ENCODE measurements at regions not wholly inside any gene's neighbourhood (a gene's known extent, or its start where the extent isn't known, plus 50 kb on each side); places are given as distances from the start of the nearest gene placed in this dataset.

- DNase-seq: no peak
Measured at GRCh38 chr16:27720731-27721530, 171.0 kb downstream of the KATNIP start.

DNA sequence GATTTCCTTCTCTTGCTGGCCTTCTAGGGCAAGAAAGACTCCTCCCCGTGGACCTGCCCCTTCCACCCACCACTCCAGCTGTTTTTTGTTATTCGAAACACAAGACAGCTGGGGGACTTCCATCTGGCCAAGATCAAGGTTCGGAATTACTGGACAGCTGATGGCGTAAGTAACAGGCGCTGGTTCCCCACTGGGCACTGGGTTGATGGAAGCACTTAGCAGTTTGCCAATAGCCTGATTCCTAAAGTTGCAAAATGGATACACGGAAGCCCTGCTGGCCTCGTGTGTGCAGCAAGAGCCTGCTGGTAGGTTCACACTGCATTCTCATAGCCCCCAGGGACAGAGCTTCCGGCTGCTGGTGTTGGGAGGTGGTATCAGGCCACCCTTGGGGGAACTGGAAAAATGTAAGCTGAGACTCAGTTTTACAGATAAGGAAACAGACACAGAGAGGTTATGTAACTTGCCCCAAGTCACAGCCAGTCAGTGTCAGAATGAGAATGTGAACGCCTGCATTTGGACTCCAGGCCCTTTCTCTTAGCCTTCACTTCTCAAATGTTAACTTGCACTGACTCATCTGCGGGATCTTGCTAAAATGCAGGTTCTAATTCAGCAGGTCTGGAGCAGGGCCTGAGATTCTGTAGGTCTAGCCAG lies 171.7 kb downstream of the KATNIP start:
- DNase-seq: no peak

- no peak for DNase-seq
Measured at GRCh38 chr16:27722207-27722606, 172.3 kb downstream of the KATNIP start.

DNA sequence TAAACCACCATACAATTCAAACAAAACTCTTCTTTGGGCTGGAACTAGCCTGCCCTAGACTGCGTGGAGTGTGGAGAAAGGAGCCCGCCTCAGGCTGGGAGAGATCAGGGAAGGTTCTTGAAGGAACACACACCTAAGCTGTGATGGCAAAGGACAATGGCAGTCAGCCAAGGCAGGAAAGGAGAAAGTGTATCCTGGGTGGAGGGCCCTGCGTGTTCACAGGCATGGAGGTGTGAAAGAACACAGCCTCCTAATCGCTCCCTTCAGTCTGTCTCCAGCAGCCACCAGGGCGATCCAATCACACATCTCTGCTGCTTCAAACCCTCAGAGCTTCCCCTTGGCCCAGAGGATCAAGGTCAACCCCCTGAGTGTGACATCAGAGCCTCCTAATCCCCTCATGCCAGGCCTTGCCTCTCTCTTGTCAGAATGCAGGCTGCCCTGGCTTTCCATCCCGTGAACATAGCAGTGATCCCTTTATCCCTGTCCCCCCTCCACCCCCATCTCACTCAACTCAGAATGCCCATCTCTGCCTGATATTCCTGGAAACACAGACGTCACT lies 173.0 kb downstream of the KATNIP start:
- no peak for DNase-seq

DNA sequence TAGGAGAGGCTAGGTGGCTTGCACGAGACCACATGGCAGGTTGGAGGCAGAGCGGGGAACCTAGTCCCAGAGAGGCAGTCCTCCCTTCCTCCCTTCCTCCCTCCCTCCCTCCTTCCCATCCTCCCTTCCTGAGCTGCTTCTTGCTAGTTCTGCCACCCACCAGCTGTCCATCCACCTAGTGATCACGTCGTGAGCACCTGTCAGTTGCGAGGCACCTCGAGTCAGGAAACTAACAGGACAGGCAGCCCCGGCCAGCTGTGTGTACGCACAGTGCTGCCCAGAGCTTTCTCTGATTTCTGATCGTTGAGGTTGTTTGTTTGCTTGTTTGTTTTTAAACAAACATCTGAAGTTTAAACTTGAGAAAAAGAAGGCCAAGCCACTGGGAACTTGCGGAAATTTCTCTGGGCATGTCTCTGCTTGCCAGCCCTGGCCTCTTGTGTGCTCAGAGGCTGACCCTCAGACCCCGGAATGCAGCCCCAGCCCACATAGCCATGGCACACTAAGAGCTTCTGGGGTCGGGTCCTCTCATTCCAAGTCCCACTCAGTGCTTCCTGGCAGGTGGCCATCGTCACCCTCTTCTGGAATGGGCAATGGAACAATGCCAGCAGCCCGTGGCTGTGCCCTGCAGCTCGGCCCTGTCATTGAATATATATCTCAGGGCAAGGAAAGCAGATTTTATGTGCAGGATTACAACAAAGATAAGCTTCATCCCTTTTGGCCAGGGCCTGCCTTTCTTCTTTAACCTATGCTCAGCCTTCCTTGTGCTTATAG lies 174.0 kb downstream of the KATNIP start:
- no peak for DNase-seq

DNA sequence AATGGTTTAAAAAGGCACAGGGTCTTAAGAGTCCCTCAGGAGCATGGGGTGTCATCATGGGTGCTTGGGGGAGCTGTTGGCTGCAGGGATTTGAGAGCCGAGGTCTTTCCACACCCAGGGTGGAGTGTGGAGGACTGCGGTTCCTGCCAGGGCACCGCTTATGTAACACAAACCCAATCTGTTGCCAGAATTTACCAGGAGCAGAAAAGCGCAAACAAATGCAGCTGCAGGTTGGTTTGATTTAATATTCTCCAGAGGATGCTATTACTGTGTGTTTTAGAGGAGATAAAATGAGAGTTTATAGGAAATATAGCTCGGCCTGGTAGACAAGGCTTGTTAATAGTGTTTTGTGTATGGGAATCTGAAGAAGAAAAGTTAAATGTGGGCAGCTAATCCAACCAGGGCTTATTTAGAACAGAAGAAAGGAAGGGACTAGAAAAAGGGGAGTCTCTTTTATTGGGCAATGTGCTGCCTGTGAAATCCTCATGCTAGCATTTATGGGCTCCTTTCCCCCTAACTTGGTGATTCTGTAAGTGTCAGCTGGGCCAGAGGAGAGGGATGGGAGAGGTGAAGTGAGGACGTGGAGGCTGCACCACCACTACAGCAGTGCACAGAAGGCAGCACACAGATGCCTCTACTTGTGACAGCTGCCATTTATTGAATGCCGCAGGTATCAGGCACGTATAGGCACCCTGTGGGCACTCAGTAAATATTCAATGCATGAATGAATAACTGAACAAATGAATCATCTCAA lies 174.7 kb downstream of the KATNIP start:
- no peak for DNase-seq

DNA sequence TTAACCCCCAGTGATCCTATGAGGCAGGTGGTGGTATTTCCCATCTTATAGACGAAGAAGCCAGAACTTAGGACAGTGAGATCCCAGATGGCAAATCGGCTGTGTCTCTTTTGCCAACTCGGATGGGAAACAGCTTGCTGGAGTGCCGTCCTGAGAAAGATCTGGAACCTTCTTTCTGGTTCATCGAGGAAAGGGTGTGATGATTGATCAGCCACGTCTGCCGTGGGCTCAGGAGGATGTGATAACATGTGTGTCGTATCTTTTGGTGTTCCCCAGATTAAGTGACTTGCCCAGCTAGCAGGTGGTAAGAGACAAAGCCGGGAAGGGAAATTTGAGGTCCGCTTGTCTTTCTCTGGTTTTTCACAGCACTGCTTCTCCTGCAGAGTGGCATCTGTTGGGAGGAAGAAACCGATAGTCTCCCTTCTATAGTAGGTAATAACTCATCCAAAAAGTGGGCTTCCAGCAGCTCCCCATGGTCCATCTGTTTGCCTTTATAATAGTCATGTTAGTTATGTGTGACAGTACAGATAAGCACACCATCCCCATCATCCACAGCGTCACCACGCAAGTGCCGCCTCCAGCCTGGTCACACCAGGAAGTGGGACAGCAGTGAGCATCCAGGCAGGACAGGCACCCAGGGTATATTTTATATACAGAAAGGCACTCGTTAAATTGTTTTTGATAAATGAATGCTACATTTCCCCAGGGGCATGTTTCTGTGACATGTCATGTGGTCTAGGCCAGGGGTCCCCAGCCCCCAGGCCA lies 175.5 kb downstream of the KATNIP start:
- no peak for DNase-seq

DNA sequence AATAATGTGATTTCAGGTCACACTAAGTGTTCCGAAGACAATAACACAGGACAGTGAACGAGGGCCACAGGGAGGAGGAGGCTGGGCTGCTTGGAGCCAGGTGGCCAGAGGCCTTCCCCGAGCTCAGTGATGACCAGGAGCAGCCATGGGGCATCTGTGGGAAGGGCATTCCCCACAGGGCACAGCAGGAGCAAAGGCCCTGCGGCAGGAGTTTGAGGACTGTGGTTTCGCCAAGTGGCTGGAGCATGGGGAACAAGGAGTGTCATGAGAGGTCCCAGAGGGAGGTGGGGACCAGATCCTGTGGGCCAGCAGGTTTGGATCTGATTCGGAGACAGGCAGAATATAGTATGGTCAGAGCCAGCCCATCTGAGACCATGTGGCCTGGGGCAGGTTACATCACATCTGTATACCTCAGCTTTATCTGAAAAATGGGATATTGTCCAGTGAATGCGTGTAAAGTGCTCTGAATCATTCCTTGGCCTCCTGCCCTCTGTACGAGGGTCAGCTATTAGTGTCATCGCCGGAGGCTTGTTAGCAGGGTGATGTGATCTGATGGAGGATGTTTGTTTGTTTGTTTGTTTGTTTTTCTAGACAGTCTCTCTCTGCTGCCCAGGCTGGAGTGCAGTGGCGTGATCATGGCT lies 176.8 kb downstream of the KATNIP start:
- DNase-seq: no peak

DNA sequence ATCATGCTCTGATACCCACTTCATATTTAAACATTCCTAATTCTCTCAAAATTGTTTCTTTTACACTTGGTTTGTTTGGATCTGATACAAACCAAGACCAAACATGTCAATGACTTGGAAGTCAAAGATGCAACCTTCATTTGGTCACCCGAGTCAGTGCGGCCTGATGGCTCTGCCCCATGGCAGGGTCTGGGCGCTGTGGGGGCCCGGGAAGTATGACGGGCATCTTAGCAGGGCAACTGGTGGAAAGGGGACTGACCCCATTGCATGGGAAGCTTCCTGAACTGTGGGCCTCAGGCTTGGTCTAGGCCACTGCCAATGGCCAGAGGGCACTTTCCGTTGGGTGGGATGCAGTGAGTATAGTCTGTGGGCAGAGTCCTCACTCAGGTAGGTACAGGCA lies 178.0 kb downstream of the KATNIP start:
- no peak for DNase-seq

- no peak for DNase-seq
Measured at GRCh38 chr16:27728691-27729090, 178.7 kb downstream of the KATNIP start.

GRCh38 chr16:27729516-27730304 lies 179.8 kb downstream of the KATNIP start:
- DNase-seq: no peak

- DNase-seq: no peak
Measured at GRCh38 chr16:27730661-27731210, 180.8 kb downstream of the KATNIP start.

DNA sequence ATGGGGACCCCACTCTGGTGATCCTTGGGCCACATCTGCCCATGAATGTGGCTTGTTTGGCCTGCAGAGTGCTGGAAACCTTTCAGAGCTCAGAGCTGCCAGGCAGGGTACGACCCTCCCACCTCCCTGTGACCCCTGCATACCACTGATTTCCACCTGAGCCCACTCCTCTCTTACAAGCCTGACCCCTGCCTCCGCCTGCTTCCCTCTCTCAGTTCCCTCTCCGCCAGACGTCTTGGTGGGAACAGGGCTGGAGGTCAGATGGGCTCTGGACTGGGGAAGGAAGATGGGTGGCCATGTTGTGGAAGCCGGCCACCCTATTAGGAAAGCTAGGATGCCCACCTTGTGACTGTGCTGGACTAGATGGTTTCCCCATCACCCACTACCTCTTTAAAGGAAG lies 185.1 kb downstream of the KATNIP start:
- no peak for DNase-seq

GRCh38 chr16:27736431-27736830 lies 186.5 kb downstream of the KATNIP start:
- no peak for DNase-seq

GRCh38 chr16:27737513-27737912 lies 187.6 kb downstream of the KATNIP start:
- no peak for DNase-seq

All from NCI-H526 (cell line).